T-helper 1 cell treated with Interleukin-12 subunit alpha and Interleukin-12 subunit beta and Interleukin-4 antibody, amounts not matched to agents 30 μg/mL and 1 μg/mL, for 36 hours (primary cell): ENCODE measurements at regions not wholly inside any gene's neighbourhood (a gene's known extent, or its start where the extent isn't known, plus 50 kb on each side); places are given as distances from the start of the nearest gene placed in this dataset.

Experiments used
- H3K27ac Mint-ChIP-seq: one replicate; pipeline ENCODE4 v1.8.0; 2021; ENCODE audit warnings: mild to moderate bottlenecking, mixed read lengths
- H3K27me3 Mint-ChIP-seq: one replicate; pipeline ENCODE4 v1.8.0; 2021; ENCODE audit warnings: low read depth, mixed read lengths
- H3K36me3 Mint-ChIP-seq: one replicate; pipeline ENCODE4 v1.8.0; 2021; ENCODE audit warnings: low read depth, mixed read lengths
- H3K4me1 Mint-ChIP-seq: one replicate; pipeline ENCODE4 v1.8.0; 2021; ENCODE audit warnings: low read depth, mixed read lengths
- H3K4me3 Mint-ChIP-seq: one replicate; pipeline ENCODE4 v1.8.0; 2021; ENCODE audit warnings: mild to moderate bottlenecking, moderate library complexity, mixed read lengths
- H3K9me3 Mint-ChIP-seq: one replicate; pipeline ENCODE4 v1.8.0; 2021; ENCODE audit warnings: mixed read lengths

DNA sequence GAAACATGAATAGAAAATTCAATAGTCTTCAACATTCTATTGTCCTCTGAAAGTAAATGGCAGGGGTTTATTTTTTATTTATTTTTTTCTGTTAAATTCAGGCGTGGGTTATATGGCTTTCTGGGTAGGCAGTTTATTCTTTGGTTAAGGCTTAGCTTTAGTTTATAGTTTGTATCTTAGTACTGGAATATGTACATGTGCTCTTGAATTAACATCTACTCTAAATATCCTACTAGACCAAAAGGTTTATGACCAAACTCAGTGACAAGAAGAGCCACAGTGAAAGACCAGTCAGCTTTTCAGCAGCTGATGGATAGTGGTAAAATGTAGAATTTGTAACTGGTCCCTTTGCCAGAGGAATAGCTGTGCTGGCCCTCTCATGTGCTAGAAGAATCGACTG, 62.0 kb upstream of the DAB2 start:
- Mint-ChIP-seq H3K27me3 (peaks cover 3% of the 10 kb centered on the region), H3K27ac (no peak overlapping the region), H3K36me3 (no peaks in the 10 kb centered on the region), H3K9me3 (peaks cover 3% of the 10 kb centered on the region), H3K4me3 (no peak overlapping the region), H3K4me1 (no peaks in the 10 kb centered on the region)

DNA sequence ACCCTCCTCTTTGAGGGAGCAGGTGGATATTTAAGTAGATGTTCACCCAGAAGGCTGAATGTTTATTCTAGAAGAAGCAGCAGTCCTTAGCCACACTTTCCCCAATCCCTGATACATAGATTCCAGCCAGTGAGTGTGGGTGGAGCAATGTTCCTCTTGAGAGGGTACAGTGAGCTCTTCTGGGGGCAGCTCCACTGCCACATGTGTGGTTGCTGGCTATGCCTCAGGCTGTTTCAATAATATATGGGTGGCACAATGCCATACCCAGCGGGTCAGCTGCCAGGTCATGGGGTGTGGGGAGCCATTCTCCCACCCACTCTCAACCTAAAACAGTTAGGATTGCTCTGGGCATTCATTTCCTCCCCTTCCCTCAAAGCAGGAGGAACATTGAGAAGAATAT, 61.6 kb upstream of the DAB2 start:
- no peaks in the 10 kb centered on the region for H3K36me3 Mint-ChIP-seq
- no peaks in the 10 kb centered on the region for H3K4me1 Mint-ChIP-seq
- no peak overlapping the region for H3K4me3 Mint-ChIP-seq
- peaks cover 3% of the 10 kb centered on the region for H3K27me3 Mint-ChIP-seq
- peaks cover 3% of the 10 kb centered on the region for H3K9me3 Mint-ChIP-seq
- H3K27ac Mint-ChIP-seq, result no peak overlapping the region

- H3K9me3 Mint-ChIP-seq, result peaks cover 3% of the 10 kb centered on the region
- H3K36me3 Mint-ChIP-seq, result no peaks in the 10 kb centered on the region
- peaks cover 3% of the 10 kb centered on the region for H3K27me3 Mint-ChIP-seq
- no peaks in the 10 kb centered on the region for H3K4me1 Mint-ChIP-seq
- no peak overlapping the region for H3K27ac Mint-ChIP-seq
- no peak overlapping the region for H3K4me3 Mint-ChIP-seq
Measured at GRCh38 chr5:39485079-39485478, 60.3 kb upstream of the DAB2 start.

DNA sequence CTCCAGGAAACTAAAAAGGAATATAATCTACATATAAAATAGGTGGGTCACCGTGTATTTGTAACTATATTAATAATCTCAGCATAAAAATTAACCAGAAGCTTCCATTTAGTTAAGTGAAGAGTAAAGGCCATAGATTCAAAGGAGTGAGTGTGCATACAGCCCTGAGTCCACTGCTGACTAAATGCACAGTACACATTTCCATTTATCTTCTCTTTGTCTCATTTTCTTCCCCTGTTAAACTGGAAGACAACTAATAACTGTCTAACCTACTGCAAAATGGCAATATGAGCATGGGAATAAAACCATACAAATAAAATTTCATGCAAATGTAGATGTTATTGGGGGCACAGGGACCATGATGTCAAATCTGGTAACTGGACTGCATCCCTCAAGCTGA, 59.9 kb upstream of the DAB2 start:
- Mint-ChIP-seq H3K9me3 (no peaks in the 10 kb centered on the region), H3K4me3 (no peak overlapping the region), H3K36me3 (no peaks in the 10 kb centered on the region), H3K4me1 (no peaks in the 10 kb centered on the region), H3K27ac (no peak overlapping the region), H3K27me3 (peaks cover 3% of the 10 kb centered on the region)

DNA sequence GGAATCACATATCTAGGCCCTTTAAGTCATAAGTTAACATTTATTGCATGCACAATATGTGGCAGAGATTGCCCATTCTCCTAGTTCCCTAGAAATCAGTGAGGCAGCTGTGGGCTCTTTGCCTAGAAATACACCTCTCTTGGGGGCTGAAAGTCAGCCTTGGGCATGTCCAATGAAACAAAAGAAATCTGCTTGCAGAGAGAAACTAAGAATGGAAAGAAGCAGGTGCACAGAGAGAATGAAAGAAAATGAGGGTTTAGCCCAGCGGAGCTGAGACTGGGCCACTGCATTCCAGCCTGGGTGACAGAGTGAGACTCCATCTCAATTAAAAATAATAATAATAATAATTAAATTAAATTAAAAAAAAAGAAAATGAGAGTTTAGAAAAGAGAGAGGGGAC, 57.3 kb upstream of the DAB2 start:
- no peaks in the 10 kb centered on the region for H3K9me3 Mint-ChIP-seq
- no peaks in the 10 kb centered on the region for H3K36me3 Mint-ChIP-seq
- H3K4me1 Mint-ChIP-seq, result no peaks in the 10 kb centered on the region
- peaks cover 3% of the 10 kb centered on the region for H3K27me3 Mint-ChIP-seq
- H3K27ac Mint-ChIP-seq, result no peak overlapping the region
- H3K4me3 Mint-ChIP-seq, result no peak overlapping the region

GRCh38 chr5:39479537-39479936, 54.8 kb upstream of the DAB2 start:
- H3K36me3 Mint-ChIP-seq, result no peaks in the 10 kb centered on the region
- H3K27me3 Mint-ChIP-seq, result peaks cover 7% of the 10 kb centered on the region
- no peak overlapping the region for H3K27ac Mint-ChIP-seq
- no peaks in the 10 kb centered on the region for H3K9me3 Mint-ChIP-seq
- H3K4me1 Mint-ChIP-seq, result no peaks in the 10 kb centered on the region
- no peak overlapping the region for H3K4me3 Mint-ChIP-seq

- Mint-ChIP-seq H3K4me1 (no peaks in the 10 kb centered on the region), H3K9me3 (no peaks in the 10 kb centered on the region), H3K27me3 (peaks cover 9% of the 10 kb centered on the region), H3K36me3 (no peaks in the 10 kb centered on the region), H3K27ac (no peak overlapping the region), H3K4me3 (no peak overlapping the region)
Measured at GRCh38 chr5:39478863-39479262, 54.1 kb upstream of the DAB2 start.

DNA sequence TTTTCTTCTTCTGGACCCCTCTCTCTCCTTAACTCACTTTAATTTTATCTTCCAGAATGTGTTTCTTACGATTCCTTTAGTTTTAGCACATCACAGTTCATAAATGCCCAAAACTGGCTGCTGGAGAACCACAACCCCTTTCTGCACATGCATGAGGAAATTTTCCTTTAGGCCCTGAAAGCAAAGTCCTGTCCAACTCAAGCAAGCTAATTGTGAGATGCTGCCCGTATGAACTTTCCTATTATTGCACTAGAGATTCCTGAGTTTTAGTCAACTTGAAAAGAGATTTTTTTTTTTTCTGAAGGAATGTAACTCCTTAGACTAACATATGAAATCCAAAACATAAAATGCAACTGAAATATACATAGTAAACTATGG, 52.1 kb upstream of the DAB2 start:
- no peaks in the 10 kb centered on the region for H3K9me3 Mint-ChIP-seq
- no peaks in the 10 kb centered on the region for H3K4me1 Mint-ChIP-seq
- H3K27ac Mint-ChIP-seq, result no peak overlapping the region
- no peaks in the 10 kb centered on the region for H3K36me3 Mint-ChIP-seq
- peaks cover 9% of the 10 kb centered on the region for H3K27me3 Mint-ChIP-seq
- no peak overlapping the region for H3K4me3 Mint-ChIP-seq

DNA sequence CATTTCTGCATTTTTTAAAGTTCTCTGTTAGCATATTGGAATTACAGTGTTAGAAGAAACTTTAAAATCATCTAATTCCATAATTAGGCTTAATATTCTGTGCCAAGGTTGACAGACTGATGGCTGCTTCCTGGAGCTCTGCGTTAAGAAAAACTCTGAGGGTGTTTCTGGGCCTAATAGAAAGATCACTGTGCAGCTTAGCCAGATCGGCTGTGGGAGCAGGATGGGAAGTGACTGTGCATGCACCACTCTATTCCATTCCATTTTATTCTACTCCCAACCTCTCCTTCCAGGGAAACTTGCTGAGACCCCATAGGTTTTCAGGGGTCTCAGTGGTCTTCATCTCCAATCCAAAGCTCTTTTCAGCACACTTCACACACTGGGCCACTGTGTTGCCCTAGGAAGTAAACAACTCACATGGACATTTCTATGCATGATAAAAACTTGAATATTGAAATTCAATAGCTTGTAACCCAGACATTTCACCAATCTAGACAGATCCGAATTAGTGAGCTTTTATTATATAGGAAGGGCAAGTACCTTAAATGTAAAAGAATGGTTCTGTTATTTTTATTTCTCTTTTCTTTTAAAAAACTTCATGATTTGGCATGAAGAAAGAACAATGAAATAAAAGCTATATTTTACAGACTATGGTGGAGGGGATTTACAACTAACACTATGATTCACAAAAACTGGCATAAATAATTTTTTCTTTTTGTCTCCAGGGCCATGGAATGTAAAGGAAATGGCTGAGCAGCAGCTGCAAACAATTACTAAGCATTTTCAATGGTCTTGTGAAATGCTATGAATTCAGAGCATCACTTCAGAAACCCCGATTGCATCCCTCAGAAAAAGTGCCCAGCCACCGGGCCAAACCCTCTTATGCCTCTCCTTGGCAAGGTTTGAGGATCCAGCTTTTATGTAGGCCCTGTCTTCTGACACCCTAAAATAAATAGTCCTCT, 51.4 kb upstream of the DAB2 start:
- no peak overlapping the region for H3K4me3 Mint-ChIP-seq
- no peaks in the 10 kb centered on the region for H3K9me3 Mint-ChIP-seq
- H3K36me3 Mint-ChIP-seq, result no peaks in the 10 kb centered on the region
- no peaks in the 10 kb centered on the region for H3K4me1 Mint-ChIP-seq
- no peak overlapping the region for H3K27ac Mint-ChIP-seq
- peaks cover 16% of the 10 kb centered on the region for H3K27me3 Mint-ChIP-seq

DNA sequence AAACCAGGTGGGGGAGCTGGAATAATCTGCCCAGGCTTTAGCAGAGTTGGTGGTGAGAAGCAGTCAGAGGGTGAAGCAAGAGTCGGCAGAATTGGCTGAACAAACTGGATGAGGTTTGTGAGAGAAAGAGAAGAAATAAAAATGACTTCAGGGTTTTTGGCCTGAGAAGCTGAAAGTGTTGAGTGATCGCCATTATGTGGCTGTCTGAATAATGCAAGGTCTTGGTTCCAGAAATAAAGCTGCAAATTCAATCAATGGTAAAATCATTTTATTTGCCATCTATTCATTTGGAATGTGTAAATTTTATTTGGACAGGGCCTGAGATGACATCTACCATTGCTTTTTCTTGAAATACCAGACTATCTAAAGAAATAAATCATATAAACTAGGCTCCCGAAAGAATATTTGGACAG, 50.4 kb upstream of the DAB2 start:
- Mint-ChIP-seq H3K27me3 (peaks cover 17% of the 10 kb centered on the region), H3K9me3 (no peaks in the 10 kb centered on the region), H3K4me1 (no peaks in the 10 kb centered on the region), H3K4me3 (no peak overlapping the region), H3K36me3 (no peaks in the 10 kb centered on the region), H3K27ac (no peak overlapping the region)
